ENCODE measurements at regions not wholly inside any gene's neighbourhood (a gene's known extent, or its start where the extent isn't known, plus 50 kb on each side); places are given as distances from the start of the nearest gene placed in this dataset.

DNA sequence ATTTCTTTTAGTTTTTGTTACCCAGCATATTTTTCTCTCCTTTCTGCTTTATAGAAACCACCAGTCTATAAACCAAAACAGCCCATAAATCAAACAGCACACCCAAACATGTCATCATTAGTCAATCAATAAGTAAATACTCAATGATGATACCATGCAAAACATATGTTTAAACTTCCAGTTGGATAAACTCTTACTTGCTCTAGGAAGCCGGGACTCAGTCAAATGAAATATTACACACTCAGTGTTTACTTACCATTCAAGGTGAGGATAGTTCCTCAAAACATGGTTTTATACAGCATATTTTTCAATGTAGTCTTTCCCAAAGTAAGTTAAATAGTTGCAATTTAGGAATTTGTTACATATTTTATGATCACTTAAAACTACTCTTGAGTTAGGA lies 343.6 kb upstream of the NXPH2 start:
- TF ChIP-seq, protein P1, sequence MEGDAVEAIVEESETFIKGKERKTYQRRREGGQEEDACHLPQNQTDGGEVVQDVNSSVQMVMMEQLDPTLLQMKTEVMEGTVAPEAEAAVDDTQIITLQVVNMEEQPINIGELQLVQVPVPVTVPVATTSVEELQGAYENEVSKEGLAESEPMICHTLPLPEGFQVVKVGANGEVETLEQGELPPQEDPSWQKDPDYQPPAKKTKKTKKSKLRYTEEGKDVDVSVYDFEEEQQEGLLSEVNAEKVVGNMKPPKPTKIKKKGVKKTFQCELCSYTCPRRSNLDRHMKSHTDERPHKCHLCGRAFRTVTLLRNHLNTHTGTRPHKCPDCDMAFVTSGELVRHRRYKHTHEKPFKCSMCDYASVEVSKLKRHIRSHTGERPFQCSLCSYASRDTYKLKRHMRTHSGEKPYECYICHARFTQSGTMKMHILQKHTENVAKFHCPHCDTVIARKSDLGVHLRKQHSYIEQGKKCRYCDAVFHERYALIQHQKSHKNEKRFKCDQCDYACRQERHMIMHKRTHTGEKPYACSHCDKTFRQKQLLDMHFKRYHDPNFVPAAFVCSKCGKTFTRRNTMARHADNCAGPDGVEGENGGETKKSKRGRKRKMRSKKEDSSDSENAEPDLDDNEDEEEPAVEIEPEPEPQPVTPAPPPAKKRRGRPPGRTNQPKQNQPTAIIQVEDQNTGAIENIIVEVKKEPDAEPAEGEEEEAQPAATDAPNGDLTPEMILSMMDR (conservative IDR thresholded peaks at IDR 0.05; ENCODE audit: low read depth, low read length) = no peak
- no peak for TF ChIP-seq EZH2 (IDR thresholded peaks at IDR 0.05; ENCODE audit: low read length, unreplicated experiment)
- no peak for TF ChIP-seq EZH2phosphoT487 (IDR thresholded peaks at IDR 0.05; ENCODE audit: borderline replicate concordance, low read length)
